IPS-18c (cell line): ENCODE measurements at regions not wholly inside any gene's neighbourhood (a gene's known extent, or its start where the extent isn't known, plus 50 kb on each side); places are given as distances from the start of the nearest gene placed in this dataset.

Experiments used
- H3K4me3 ChIP-seq: 2 replicates; pipeline ENCODE4 v1.7.0; 2013; ENCODE audit warnings: low read depth, mild to moderate bottlenecking, low read length, moderate library complexity; ENCODE audit not compliant: insufficient read depth
- H3K9me3 ChIP-seq: one replicate; pipeline ENCODE4 v1.6.1; 2013; ENCODE audit warnings: mild to moderate bottlenecking, low read length, moderate library complexity; ENCODE audit not compliant: control insufficient read depth, insufficient read depth

- peaks cover 3% of the 10 kb centered on the region for H3K9me3 ChIP-seq
Measured at GRCh38 chr22:49564666-49565515, 262.8 kb downstream of the BRD1 start.

DNA sequence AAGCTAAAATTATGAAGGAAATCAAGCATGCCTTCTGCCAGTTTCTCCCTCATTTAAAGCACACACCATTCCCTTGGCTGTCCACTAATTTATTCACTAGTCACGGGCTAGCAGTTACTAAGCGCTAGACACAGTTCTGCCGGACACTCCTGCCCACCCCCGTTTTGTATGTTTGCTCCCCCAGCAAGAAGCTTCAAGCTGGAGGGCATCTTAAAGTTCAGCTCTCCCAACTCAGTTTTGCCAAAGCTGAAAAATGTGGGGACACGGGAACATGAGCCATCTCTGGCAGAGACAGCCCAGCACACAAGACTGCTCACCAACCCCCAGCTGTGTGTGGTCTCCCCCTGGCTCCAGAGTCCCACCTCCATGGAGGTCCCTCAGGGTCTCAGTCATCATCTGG is 263.6 kb downstream of the BRD1 start:
- peaks cover 3% of the 10 kb centered on the region for H3K9me3 ChIP-seq
- no peak overlapping the region for H3K4me3 ChIP-seq

More at GRCh38 chr22:49564666-49565515, 262.8 kb downstream of the BRD1 start:
- no peak overlapping the region for H3K4me3 ChIP-seq

- no peak overlapping the region for H3K4me3 ChIP-seq
- peaks cover 3% of the 10 kb centered on the region for H3K9me3 ChIP-seq
Measured at GRCh38 chr22:49562685-49563249, 264.9 kb downstream of the BRD1 start.

DNA sequence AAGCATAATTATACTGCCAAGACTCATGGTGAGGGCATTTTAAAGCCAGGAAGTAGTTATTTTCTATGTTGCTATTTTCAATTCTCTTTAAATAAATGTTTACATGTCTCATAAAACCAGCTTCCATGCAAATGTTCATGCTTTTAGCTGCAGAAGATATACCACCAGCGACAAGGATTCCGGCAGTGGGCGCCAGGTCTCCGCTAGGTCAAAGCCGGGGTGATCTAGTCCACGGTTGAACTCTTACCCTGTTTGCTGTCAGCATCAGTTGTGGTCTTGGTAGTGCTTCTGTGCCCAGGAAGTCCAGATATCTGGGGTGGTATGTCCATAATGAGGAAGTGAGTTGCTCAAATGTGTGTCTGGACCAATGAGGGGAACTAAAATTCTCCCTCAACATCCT is 265.7 kb downstream of the BRD1 start:
- Histone ChIP-seq H3K9me3 (peaks cover 3% of the 10 kb centered on the region), H3K4me3 (no peak overlapping the region)

DNA sequence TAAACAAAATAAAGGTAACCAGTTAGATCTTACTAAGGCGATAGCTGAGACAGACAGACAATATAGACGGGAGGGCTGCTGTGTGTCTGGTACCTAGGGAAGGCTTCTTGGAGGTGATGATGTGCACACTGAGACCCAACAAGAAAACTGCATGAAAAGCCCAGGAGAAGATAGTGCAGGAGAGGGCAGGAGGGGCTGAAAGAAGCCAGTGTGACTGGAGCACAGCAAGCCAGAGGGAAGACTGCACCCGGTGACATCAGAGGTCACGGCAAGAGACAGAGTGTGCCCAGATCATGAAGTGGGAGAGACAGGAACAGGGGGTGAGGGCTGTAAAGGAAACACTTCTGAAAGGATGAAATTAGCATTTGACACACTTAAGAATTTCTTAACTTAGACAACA is 266.3 kb downstream of the BRD1 start:
- Histone ChIP-seq H3K9me3 (peaks cover 3% of the 10 kb centered on the region), H3K4me3 (no peak overlapping the region)

DNA sequence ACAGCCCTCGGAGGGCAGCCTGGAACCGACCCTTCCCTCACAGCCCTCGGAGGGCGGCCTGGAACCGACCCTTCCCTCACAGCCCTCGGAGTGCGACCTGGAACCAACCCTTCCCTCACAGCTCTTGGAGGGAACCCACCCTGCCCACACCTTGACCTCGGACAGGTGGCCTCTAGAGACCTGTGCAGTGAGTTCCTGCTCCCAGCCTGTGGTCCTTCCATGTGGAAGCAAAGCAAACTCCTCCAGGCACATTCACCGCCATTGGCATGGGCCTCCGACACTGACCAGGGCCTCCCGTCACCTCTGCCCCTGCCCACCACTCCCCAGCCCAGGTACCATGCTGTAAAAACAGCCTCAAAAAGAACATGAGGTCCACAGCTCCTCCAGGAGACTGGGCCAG is 272.1 kb downstream of the BRD1 start:
- Histone ChIP-seq H3K4me3 (no peak overlapping the region), H3K9me3 (peaks cover 3% of the 10 kb centered on the region)

DNA sequence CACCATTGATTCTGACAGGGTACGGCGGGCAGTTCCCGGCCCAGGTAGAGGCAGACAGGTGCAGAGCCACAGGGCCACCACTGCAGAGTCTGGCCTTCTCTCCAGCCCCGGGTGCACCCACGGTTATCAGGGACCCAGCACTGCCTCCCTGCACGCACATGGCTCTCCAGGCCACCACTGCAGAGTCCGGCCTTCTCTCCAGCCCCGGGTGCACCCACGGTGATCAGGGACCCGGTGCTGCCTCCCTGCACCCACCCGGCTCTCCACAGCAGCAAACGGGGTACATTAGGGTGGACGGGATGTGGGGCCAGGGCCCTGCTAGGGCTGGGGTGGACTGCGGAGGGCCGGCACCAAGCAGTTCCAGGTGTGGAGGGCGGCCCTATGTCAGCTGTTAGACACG is 272.9 kb downstream of the BRD1 start:
- Histone ChIP-seq H3K9me3 (peaks cover 6% of the 10 kb centered on the region), H3K4me3 (no peak overlapping the region)

DNA sequence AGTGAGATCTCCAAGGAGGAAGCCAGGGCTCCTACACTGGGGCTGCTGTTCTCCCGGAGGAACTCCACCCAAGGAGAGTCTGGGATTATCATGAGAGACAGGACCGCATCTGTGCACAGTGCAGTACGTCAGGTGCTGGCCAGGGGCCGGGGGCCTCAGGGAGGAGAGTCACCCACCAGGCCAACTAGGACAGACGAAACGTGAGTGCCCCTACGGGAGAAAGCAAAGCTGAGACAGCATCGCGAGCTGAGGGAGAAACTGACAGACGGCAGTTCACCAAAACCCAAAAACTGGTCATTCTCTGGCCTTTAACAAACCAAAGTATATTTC is 273.4 kb downstream of the BRD1 start:
- H3K9me3 ChIP-seq = peaks cover 6% of the 10 kb centered on the region

DNA sequence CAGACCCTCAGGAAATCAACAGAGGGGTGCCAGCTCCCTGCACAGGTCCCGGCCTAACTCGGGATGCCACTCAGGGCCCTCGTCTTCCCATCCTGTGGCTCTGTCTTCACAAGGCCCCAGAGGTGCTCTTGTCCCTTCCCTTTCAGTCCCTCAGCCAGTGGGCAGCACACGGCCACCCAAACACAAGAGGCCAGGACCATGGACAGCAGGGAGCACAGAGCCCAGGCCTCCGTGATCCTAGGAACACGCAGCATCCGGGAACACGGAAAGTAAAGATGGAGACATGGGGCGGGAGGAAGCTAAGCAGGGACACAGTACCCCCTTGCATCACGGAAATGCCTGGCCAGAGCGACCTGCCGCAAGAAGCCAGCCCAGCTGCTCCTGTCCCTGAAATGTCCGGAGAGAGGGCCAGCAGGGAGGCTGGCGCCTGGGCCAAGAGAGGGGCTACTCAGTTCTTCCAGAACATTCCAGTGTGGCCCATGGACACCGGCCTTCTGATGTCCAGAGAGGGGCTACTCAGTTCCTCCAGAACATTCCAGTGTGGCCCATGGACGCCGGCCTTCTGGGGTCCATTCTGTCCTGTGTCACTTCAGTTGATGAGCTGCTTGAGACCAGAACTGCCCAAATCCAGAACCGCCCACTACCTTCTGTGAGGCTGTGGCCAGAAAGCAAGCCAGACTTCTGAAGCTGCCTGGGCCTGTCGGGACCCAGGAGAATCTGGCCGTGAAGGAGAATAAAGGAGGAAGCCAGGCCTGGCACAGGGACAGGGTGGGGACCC is 274.0 kb downstream of the BRD1 start:
- Histone ChIP-seq H3K4me3 (no peak overlapping the region), H3K9me3 (peaks cover 6% of the 10 kb centered on the region)

More for the DNA sequence above, 273.4 kb downstream of the BRD1 start:
- H3K4me3 ChIP-seq = no peak overlapping the region

GRCh38 chr22:49553076-49553475 is 274.6 kb downstream of the BRD1 start:
- Histone ChIP-seq H3K4me3 (no peak overlapping the region), H3K9me3 (peaks cover 6% of the 10 kb centered on the region)

DNA sequence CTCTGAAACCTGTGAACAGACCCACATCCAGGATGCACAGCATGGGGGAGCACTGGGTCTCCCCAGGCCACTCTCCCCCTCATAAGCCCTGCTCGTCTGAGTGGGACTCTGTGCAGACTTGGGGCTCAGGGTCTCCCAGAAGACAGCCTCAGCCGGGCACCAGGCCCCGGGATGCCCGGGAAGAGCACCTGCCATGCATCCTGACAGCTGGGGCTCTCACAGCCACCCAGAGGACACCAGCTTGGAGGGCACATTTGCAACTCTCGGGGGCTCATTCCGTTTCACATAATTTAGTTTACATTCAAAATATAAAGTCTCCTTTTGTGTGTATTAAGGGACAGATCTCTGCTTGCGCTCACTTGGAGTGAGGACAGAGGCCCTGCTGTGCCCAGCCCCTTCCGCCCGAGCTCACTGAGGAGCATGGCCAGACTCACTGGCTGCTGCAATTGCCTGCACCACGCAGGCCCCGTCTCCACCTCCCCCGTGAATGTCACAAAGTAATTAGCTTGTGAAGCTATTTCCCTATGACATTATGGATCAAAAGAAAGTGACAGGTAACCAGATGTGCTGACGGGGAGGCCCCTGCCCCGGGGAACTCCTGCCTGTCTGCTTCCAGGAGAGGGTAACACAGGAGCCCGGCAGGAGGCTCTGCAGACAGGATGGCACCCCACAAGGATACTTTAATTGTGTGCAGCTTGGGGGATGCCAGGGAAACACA is 275.6 kb downstream of the BRD1 start:
- Histone ChIP-seq H3K9me3 (peaks cover 7% of the 10 kb centered on the region), H3K4me3 (no peak overlapping the region)

DNA sequence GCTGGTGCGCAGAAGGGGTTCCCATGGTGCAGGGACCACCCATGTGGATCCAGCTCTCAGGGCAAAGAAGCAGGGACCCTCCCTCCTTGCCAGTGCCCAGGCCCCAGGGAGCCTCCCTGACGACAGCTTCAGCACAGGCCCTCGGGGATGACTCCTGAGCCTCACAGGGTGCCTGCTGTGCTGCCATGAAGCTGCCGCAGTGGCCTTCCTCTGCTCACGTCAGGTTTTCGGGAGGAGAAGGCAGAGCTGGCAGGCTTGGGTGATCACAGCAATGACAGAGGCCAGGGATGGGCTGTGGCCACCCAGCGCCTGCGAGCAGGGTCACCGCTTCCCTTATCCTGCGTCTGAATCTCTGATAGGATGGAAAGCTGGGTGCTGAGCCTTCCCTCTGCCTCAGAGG is 276.2 kb downstream of the BRD1 start:
- Histone ChIP-seq H3K9me3 (peaks cover 8% of the 10 kb centered on the region), H3K4me3 (no peak overlapping the region)

DNA sequence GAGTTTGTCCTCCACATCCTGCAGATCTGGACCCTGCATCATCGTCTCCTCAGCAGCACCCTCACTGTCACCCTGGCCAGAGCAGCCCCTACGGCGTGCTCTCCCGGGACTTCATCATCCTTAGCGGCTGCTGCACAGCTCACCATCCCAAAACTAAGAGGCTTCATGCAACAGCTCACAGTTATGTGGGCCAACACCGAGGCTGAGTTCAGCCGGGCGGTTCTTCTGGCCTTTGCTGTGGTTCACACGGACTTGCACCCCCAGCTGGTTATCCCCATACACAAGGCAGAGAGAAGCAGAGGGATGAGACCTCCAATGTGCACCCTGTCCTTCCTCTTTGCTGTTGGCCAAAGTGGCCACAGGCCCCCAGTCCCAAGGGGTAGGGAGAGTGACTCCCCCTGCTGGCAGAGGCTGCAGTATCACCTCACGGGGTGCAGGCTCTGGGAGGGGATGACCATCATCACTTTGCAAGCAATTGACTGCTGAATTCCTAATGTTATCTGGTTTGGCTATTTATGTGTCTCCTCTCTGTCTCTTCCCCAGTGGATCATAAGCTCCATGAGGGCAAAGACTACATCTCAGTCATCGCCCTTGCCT is 276.8 kb downstream of the BRD1 start:
- H3K4me3 ChIP-seq = no peak overlapping the region
- H3K9me3 ChIP-seq = peaks cover 8% of the 10 kb centered on the region

DNA sequence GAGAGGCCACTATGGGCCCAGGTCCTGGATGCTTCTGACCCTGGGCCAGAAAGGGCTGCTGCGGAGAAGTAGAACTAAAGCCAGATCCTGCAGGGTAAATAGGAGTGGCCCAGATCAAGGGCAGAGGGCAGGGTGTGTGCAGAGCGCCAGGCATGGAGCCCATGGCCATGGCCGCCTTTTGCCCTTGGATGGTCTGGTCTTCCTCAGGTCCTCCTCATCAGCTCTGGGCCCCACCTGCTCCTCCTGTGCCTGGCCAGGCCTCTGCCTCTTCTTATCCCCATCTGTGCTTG is 277.6 kb downstream of the BRD1 start:
- no peak overlapping the region; the same call in 1 of the 2 replicates for H3K4me3 ChIP-seq
- H3K9me3 ChIP-seq = peaks cover 8% of the 10 kb centered on the region

- peaks cover 8% of the 10 kb centered on the region for H3K9me3 ChIP-seq
- H3K4me3 ChIP-seq = no peak overlapping the region
Measured at GRCh38 chr22:49549256-49550140, 278.2 kb downstream of the BRD1 start.

DNA sequence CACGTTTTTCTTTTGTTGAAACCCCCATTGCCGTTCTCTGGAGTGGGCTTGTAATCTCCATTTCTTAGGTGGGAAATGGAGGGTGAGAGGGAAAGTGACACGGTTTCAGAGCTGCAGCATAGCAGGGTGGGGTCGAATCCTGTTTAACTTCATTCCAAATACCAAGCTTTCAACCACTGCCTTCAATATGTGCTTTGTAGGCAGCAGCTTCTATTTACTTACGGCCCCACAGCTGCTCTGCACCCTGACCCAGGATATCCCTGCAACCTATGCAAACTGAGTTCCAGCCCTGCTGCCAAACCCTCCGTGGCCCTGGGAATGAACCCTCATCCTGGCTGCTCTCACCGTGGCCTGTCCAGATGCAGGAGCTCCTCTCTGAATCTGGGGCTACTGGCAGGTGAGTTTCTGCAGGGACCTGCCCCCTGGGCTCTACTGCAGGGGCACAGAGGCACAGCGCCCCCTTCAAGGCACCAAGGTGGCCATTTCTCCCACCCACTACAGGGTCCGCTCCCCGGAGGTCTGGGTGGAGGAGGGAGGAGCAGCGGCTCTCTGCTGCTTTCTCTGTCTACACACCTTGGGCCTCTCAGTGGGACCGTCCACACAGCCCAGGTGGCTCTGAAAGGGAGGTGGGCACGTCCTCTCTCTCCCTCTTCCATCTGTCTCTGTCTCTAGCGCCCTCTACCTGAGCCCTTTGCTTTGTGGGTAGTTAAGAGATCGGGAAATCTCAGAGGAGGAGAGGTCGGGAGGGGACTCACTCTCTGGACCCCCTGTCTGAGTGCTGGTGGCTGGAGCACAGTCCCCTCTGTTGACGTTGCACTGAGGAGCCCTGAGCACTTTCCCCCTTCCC is 279.1 kb downstream of the BRD1 start:
- peaks cover 8% of the 10 kb centered on the region for H3K9me3 ChIP-seq
- H3K4me3 ChIP-seq = no peak overlapping the region
